ENCODE measurements at regions not wholly inside any gene's neighbourhood (a gene's known extent, or its start where the extent isn't known, plus 50 kb on each side); places are given as distances from the start of the nearest gene placed in this dataset.
"Not testable (repeated sequence)": the region's sequence is repeated elsewhere in the genome, so short reads cannot be mapped to it uniquely, and the experiment has no call there.

GRCh38 chr15:92733090-92733933, 77.7 kb upstream of the FAM174B start:
- no peaks in the 10 kb centered on the region for H3K36me3 ChIP-seq (ENCODE audit: control insufficient read depth, low read length)
- no peaks in the 10 kb centered on the region for H4K20me1 ChIP-seq (ENCODE audit: control insufficient read depth, insufficient read depth, low read depth, low read length)
- H3K4me2 ChIP-seq (ENCODE audit: low read length), result no peak overlapping the region
- no peaks in the 10 kb centered on the region for H3F3A ChIP-seq (ENCODE audit: control insufficient read depth, insufficient read depth)
- peaks cover 11% of the 10 kb centered on the region for H3K4me1 ChIP-seq (ENCODE audit: control insufficient read depth, low read length)
- no peak for TF ChIP-seq EZH2phosphoT487 (IDR thresholded peaks at IDR 0.05; ENCODE audit: borderline replicate concordance, low read length)
- no peaks in the 10 kb centered on the region for H3K9me2 ChIP-seq (replicated peaks; ENCODE audit: control insufficient read depth, low read length)
- H3K9me3 ChIP-seq (ENCODE audit: control insufficient read depth, insufficient read depth, low read length), result no peaks in the 10 kb centered on the region
- H3K79me2 ChIP-seq (ENCODE audit: control insufficient read depth, low read length), result no peaks in the 10 kb centered on the region
- no peaks in the 10 kb centered on the region for H3K27me3 ChIP-seq (ENCODE audit: control insufficient read depth, low read length)
- H3K27ac ChIP-seq (ENCODE audit: low read depth, low read length), result no peak overlapping the region
- H3K4me3 ChIP-seq (ENCODE audit: low read length), result no peak overlapping the region

GRCh38 chr15:92733934-92734521, 78.5 kb upstream of the FAM174B start:
- Histone ChIP-seq H3K27ac (ENCODE audit: low read depth, low read length) (no peak overlapping the region), H3K27me3 (ENCODE audit: control insufficient read depth, low read length) (no peaks in the 10 kb centered on the region), H4K20me1 (ENCODE audit: control insufficient read depth, insufficient read depth, low read depth, low read length) (no peaks in the 10 kb centered on the region), H3K36me3 (ENCODE audit: control insufficient read depth, low read length) (no peaks in the 10 kb centered on the region), H3K9me2 (replicated peaks; ENCODE audit: control insufficient read depth, low read length) (no peaks in the 10 kb centered on the region), H3K4me2 (ENCODE audit: low read length) (no peak overlapping the region), H3K4me1 (ENCODE audit: control insufficient read depth, low read length) (peaks cover 7% of the 10 kb centered on the region), H3K9me3 (ENCODE audit: control insufficient read depth, insufficient read depth, low read length) (no peaks in the 10 kb centered on the region), H3K79me2 (ENCODE audit: control insufficient read depth, low read length) (no peaks in the 10 kb centered on the region), H3K4me3 (ENCODE audit: low read length) (no peak overlapping the region), H3F3A (ENCODE audit: control insufficient read depth, insufficient read depth) (no peaks in the 10 kb centered on the region)
- TF ChIP-seq EZH2phosphoT487 (IDR thresholded peaks at IDR 0.05; ENCODE audit: borderline replicate concordance, low read length) (no peak), CTCF (IDR thresholded peaks at IDR 0.05; ENCODE audit: low read depth, low read length, poor library complexity, severe bottlenecking) (no peak)

- H3K4me3 ChIP-seq (ENCODE audit: low read length); H3K4me1 ChIP-seq (ENCODE audit: control insufficient read depth, low read length); H4K20me1 ChIP-seq (ENCODE audit: control insufficient read depth, insufficient read depth, low read depth, low read length); H3K9me2 ChIP-seq (replicated peaks; ENCODE audit: control insufficient read depth, low read length); H3K27me3 ChIP-seq (ENCODE audit: control insufficient read depth, low read length); H3K27ac ChIP-seq (ENCODE audit: low read depth, low read length); H3K36me3 ChIP-seq (ENCODE audit: control insufficient read depth, low read length); H3K9me3 ChIP-seq (ENCODE audit: control insufficient read depth, insufficient read depth, low read length); H3K79me2 ChIP-seq (ENCODE audit: control insufficient read depth, low read length); H3F3A ChIP-seq (ENCODE audit: control insufficient read depth, insufficient read depth); H3K4me2 ChIP-seq (ENCODE audit: low read length): not testable (repeated sequence)
These were observed 83.7 kb upstream of the FAM174B start for GRCh38 chr15:92739246-92739645.

- H3K4me1 ChIP-seq (ENCODE audit: control insufficient read depth, low read length), result no peaks in the 10 kb centered on the region
- no peaks in the 10 kb centered on the region for H4K20me1 ChIP-seq (ENCODE audit: control insufficient read depth, insufficient read depth, low read depth, low read length)
- no peaks in the 10 kb centered on the region for H3K9me3 ChIP-seq (ENCODE audit: control insufficient read depth, insufficient read depth, low read length)
- H3K79me2 ChIP-seq (ENCODE audit: control insufficient read depth, low read length), result no peaks in the 10 kb centered on the region
- no peaks in the 10 kb centered on the region for H3K36me3 ChIP-seq (ENCODE audit: control insufficient read depth, low read length)
- no peak overlapping the region for H3K4me3 ChIP-seq (ENCODE audit: low read length)
- no peak overlapping the region for H3K27ac ChIP-seq (ENCODE audit: low read depth, low read length)
- H3F3A ChIP-seq (ENCODE audit: control insufficient read depth, insufficient read depth), result no peaks in the 10 kb centered on the region
- H3K27me3 ChIP-seq (ENCODE audit: control insufficient read depth, low read length), result no peaks in the 10 kb centered on the region
- H3K4me2 ChIP-seq (ENCODE audit: low read length), result no peak overlapping the region
- no peak for TF ChIP-seq CTCF (IDR thresholded peaks at IDR 0.05; ENCODE audit: low read depth, low read length, poor library complexity, severe bottlenecking)
- TF ChIP-seq EZH2phosphoT487 (IDR thresholded peaks at IDR 0.05; ENCODE audit: borderline replicate concordance, low read length), result no peak
- H3K9me2 ChIP-seq (replicated peaks; ENCODE audit: control insufficient read depth, low read length), result no peaks in the 10 kb centered on the region
These were observed 90.3 kb upstream of the FAM174B start for GRCh38 chr15:92745845-92746271.

All from DOHH2 (cell line).